IMR-90 (cell line): ENCODE measurements at regions not wholly inside any gene's neighbourhood (a gene's known extent, or its start where the extent isn't known, plus 50 kb on each side); places are given as distances from the start of the nearest gene placed in this dataset.

Source experiments
- ATAC-seq: fragments of 200-7000 bp; cut with Tn5 transposase; 2 replicates; pipeline ENCODE4 v1.9.1; 2020; ENCODE audit warnings: low read depth, mild to moderate bottlenecking, moderate library complexity
- BruUV-seq: library from RNA; stranded (reverse); fragments of 400-500 nt; replicated peaks from 2 replicates; lab custom pipeline; 2021; lab: Mats Ljungman, UMichigan
- CTCF ChIA-PET: fragments of 300-600 bp; formaldehyde crosslinking; extraction: SDS; loops from one replicate; lab custom pipeline; 2021; ENCODE audit warnings: antibody characterized with exemption; lab: Yijun Ruan, JAX
- POLR2A ChIA-PET: fragments of 300-600 bp; sonication (Branson Sonifier 250); formaldehyde crosslinking; loops from one replicate; lab custom pipeline; 2022; ENCODE audit warnings: antibody characterized with exemption; ENCODE audit not compliant: unreplicated experiment; lab: Charles Lee
- DNase-seq: peaks from one replicate; pipeline ENCODE4 v3.0.0; 2013
- H2AFZ ChIP-seq: replicated peaks from 2 replicates; pipeline ENCODE3; 2013; ENCODE audit warnings: low read length, mild to moderate bottlenecking; ENCODE audit not compliant: poor library complexity
- H2AK5ac ChIP-seq: 2 replicates; pipeline ENCODE4 v1.6.1; 2013; ENCODE audit warnings: low read depth, low read length, inconsistent platforms
- H2AK9ac ChIP-seq: replicated peaks from 2 replicates; pipeline ENCODE3; 2013; ENCODE audit warnings: mild to moderate bottlenecking, low read depth, low read length, moderate library complexity; ENCODE audit not compliant: poor library complexity
- H2BK120ac ChIP-seq: 2 replicates; pipeline ENCODE4 v1.6.1; 2013; ENCODE audit warnings: low read depth, low read length, inconsistent platforms
- H2BK15ac ChIP-seq: 3 replicates; pipeline ENCODE4 v1.6.1; 2013; ENCODE audit warnings: low read depth, low read length, inconsistent platforms
- H2BK20ac ChIP-seq: 2 replicates; pipeline ENCODE4 v1.6.1; 2013; ENCODE audit warnings: low read depth, mild to moderate bottlenecking, inconsistent platforms, low read length, moderate library complexity
- H2BK5ac ChIP-seq: 2 replicates; pipeline ENCODE4 v1.6.1; 2013; ENCODE audit warnings: mild to moderate bottlenecking, low read depth, low read length, inconsistent platforms; ENCODE audit not compliant: poor library complexity, severe bottlenecking
- H3K14ac ChIP-seq: replicated peaks from 2 replicates; pipeline ENCODE4 v1.6.1; 2013; ENCODE audit warnings: low read depth, low read length, inconsistent platforms
- H3K18ac ChIP-seq: 2 replicates; pipeline ENCODE4 v1.6.1; 2013; ENCODE audit warnings: low read depth, low read length, control low read depth
- H3K23ac ChIP-seq: 2 replicates; pipeline ENCODE4 v1.6.1; 2013; ENCODE audit warnings: low read depth, low read length, inconsistent platforms
- H3K27ac ChIP-seq: 2 replicates; pipeline ENCODE4 v1.5.1; 2013; ENCODE audit warnings: mild to moderate bottlenecking, control low read depth, low read length; ENCODE audit not compliant: insufficient read depth
- H3K27me3 ChIP-seq: 2 replicates; pipeline ENCODE4 v1.6.1; 2013; ENCODE audit warnings: low read length; ENCODE audit not compliant: control insufficient read depth, insufficient read depth
- H3K36me3 ChIP-seq: 2 replicates; pipeline ENCODE4 v1.6.1; 2013; ENCODE audit warnings: low read length, mixed read lengths; ENCODE audit not compliant: control insufficient read depth, insufficient read depth
- H3K4ac ChIP-seq: 2 replicates; pipeline ENCODE4 v1.6.1; 2013; ENCODE audit warnings: low read depth, low read length, inconsistent platforms
- H3K4me1 ChIP-seq: 2 replicates; pipeline ENCODE4 v1.6.1; 2013; ENCODE audit warnings: low read length, mixed read lengths; ENCODE audit not compliant: control insufficient read depth, insufficient read depth
- H3K4me2 ChIP-seq: 2 replicates; pipeline ENCODE4 v1.6.1; 2013; ENCODE audit warnings: low read depth, mild to moderate bottlenecking, control low read depth, low read length, moderate library complexity
- H3K4me3 ChIP-seq: 2 replicates; pipeline ENCODE4 v1.5.1; 2013; ENCODE audit warnings: low read depth, mild to moderate bottlenecking, control low read depth, low read length, moderate library complexity; ENCODE audit not compliant: insufficient read depth
- H3K56ac ChIP-seq: 2 replicates; pipeline ENCODE4 v1.6.1; 2013; ENCODE audit warnings: low read length, inconsistent platforms; ENCODE audit not compliant: insufficient read depth; ENCODE audit errors: extremely low read depth
- H3K79me1 ChIP-seq, 2 experiments: 2 replicates each; pipeline ENCODE4 v1.6.1; 2013; ENCODE audit warnings: low read length in 2 of 2, inconsistent platforms in 1 of 2, low read depth in 1 of 2
- H3K9ac ChIP-seq: 2 replicates; pipeline ENCODE4 v1.6.1; 2013; ENCODE audit warnings: low read depth, low read length, control low read depth
- H3K9me1 ChIP-seq: 2 replicates; pipeline ENCODE4 v1.6.1; 2013; ENCODE audit warnings: low read length, inconsistent platforms; ENCODE audit not compliant: insufficient read depth
- H3K9me3 ChIP-seq: 2 replicates; pipeline ENCODE4 v1.6.1; 2013; ENCODE audit warnings: low read length; ENCODE audit not compliant: control insufficient read depth, insufficient read depth
- H4K20me1 ChIP-seq: 2 replicates; pipeline ENCODE4 v1.6.1; 2013; ENCODE audit warnings: low read length, inconsistent platforms; ENCODE audit not compliant: insufficient read depth
- H4K5ac ChIP-seq: 2 replicates; pipeline ENCODE4 v1.6.1; 2013; ENCODE audit warnings: mild to moderate bottlenecking, low read depth, low read length, control low read depth
- H4K8ac ChIP-seq, 2 experiments: 2 replicates each; pipeline ENCODE4 v1.6.1; 2013; ENCODE audit warnings: low read depth in 2 of 2, low read length in 2 of 2, control low read depth in 1 of 2, inconsistent platforms in 1 of 2
- H4K91ac ChIP-seq: 2 replicates; pipeline ENCODE4 v1.6.1; 2013; ENCODE audit warnings: low read depth, low read length, inconsistent platforms; ENCODE audit not compliant: insufficient read depth
- BHLHE40 ChIP-seq: fragments of 150-350 bp; IDR thresholded peaks from 2 replicates; pipeline ENCODE4 v1.6.1; 2016; ENCODE audit warnings: mild to moderate bottlenecking, low read depth, low read length
- CEBPB ChIP-seq: IDR thresholded peaks from 2 replicates; pipeline ENCODE4 v1.6.1; 2012; ENCODE audit warnings: low read depth, low read length, improper control_type of control experiment
- CHD1 ChIP-seq: IDR thresholded peaks from 2 replicates; pipeline ENCODE4 v1.6.1; 2012; ENCODE audit warnings: low read depth, low read length, improper control_type of control experiment
- CTCF ChIP-seq: conservative IDR thresholded peaks from 2 replicates; pipeline ENCODE4 v1.5.1; 2012; ENCODE audit warnings: mild to moderate bottlenecking, low read depth, low read length, improper control_type of control experiment
- MAZ ChIP-seq: IDR thresholded peaks from 2 replicates; pipeline ENCODE4 v1.6.1; 2012; ENCODE audit warnings: low read depth, mild to moderate bottlenecking, low read length, improper control_type of control experiment, moderate library complexity, borderline replicate concordance
- MXI1 ChIP-seq: IDR thresholded peaks from 2 replicates; pipeline ENCODE4 v1.6.1; 2012; ENCODE audit warnings: low read depth, mild to moderate bottlenecking, low read length, moderate library complexity, borderline replicate concordance
- POLR2A ChIP-seq: IDR thresholded peaks from 2 replicates; pipeline ENCODE4 v1.6.1; 2012; ENCODE audit warnings: mild to moderate bottlenecking, low read depth, low read length
- RAD21 ChIP-seq: IDR thresholded peaks from 2 replicates; pipeline ENCODE4 v1.6.1; 2012; ENCODE audit warnings: low read length, improper control_type of control experiment
- RCOR1 ChIP-seq: IDR thresholded peaks from 2 replicates; pipeline ENCODE4 v1.6.1; 2012; ENCODE audit warnings: mild to moderate bottlenecking, low read length, improper control_type of control experiment; ENCODE audit not compliant: insufficient replicate concordance
- RFX5 ChIP-seq: IDR thresholded peaks from 2 replicates; pipeline ENCODE4 v1.8.0; 2012; ENCODE audit warnings: low read depth, mild to moderate bottlenecking, low read length, moderate library complexity
- SMC3 ChIP-seq: fragments of 150-350 bp; IDR thresholded peaks from 2 replicates; pipeline ENCODE4 v1.6.1; 2016; ENCODE audit warnings: low read depth, mild to moderate bottlenecking, antibody characterized with exemption, low read length, moderate library complexity
- WGBS, 2 experiments: methylation state at CpG; one replicate each; pipeline versions ENCODE4 v1.1.5 to v1.1.7; 2013; ENCODE audit warnings: missing lambda C conversion rate in 2 of 2; ENCODE audit not compliant: insufficient read length in 1 of 2; ENCODE audit errors: extremely low coverage in 2 of 2; 5-methylcytosine and 5-hydroxymethylcytosine counted together
- dilution Hi-C: fragments of 300-500 bp; cut with HindIII; formaldehyde crosslinking; loops from one replicate; pipeline ENCODE4 v1.14.3; 2018; ENCODE audit warnings: low sequenced_read_pairs; ENCODE audit not compliant: unreplicated experiment
- in situ Hi-C: fragments of 300-500 bp; cut with MboI; formaldehyde crosslinking; loops from 3 replicates; pipeline ENCODE4 v1.14.3; 2019; ENCODE audit warnings: low sequenced_read_pairs, inconsistent platforms, mixed read lengths
- intact Hi-C: fragments of 100-400 bp; cut with micrococcal nuclease; formaldehyde crosslinking; loops from 2 replicates; pipeline ENCODE4 v1.10.0; 2022

DNA sequence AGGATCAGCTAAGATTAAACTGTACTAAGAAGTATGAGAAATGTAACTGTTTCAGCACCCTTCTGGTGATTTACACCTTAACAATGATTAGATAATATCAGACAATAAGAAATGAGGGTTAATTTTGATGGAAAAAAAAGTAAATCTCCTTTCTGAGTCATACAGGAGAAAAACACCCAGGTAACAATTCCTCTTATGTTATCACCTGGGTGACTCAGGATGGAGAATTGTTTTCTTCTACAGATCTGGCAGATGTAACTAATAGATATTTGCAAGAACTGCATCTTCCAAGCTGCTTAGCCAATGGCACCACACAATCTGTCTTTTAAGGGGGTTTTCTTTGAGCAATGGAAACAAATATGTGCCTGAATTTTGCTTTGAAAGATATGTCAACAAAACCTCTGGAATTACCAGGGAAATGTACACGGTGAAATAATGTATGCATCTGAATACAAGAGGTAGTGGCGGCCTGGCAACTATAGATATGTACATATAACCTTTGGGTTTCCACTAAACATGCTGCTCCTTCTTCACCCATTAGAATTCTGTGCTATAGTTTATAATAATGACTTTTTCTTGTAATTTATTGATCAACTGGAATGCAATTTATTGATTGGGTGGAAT is 407.9 kb downstream of the CPS1 start:
- ChIA-PET POLR2A (no interaction called here), CTCF (no interaction called here)
- no TSS peak for BruUV-seq
- Histone ChIP-seq H2BK5ac (no peak overlapping the region), H2BK20ac (no peak overlapping the region), H3K18ac (no peak overlapping the region), H3K4ac (no peak overlapping the region), H3K4me2 (no peak overlapping the region), H3K9me3 (0 out of 2 replicates have a peak, but pooled peaks cover 2% of the 10 kb centered on the region), H3K56ac (no peak overlapping the region), H4K20me1 (no peaks in the 10 kb centered on the region), H3K79me1 (no peaks in the 10 kb centered on the region), H2BK15ac (no peak overlapping the region), H2BK120ac (no peak overlapping the region), H3K36me3 (no peaks in the 10 kb centered on the region), H3K9ac (no peak overlapping the region), H3K4me1 (no peaks in the 10 kb centered on the region), H3K14ac (no peak overlapping the region), H2AFZ (no peak overlapping the region), H4K8ac (no peak overlapping the region), H3K27me3 (no peaks in the 10 kb centered on the region), H4K91ac (no peak overlapping the region), H2AK5ac (no peak overlapping the region), H3K4me3 (no peak overlapping the region), H2AK9ac (no peak overlapping the region), H4K5ac (no peak overlapping the region), H3K27ac (no peak overlapping the region), H3K9me1 (no peaks in the 10 kb centered on the region), H3K23ac (no peak overlapping the region)
- in situ Hi-C loops: no loop called here
- ATAC-seq (no peak), DNase-seq (no peak)
- TF ChIP-seq CTCF (no peak), BHLHE40 (no peak), RCOR1 (no peak), POLR2A (no peak), CEBPB (no peak), SMC3 (no peak), CHD1 (no peak), RFX5 (no peak), RAD21 (no peak), MXI1 (no peak), MAZ (no peak)
- dilution Hi-C loops: no loop called here
- WGBS, 2 experiments: no CpG with 5 or more reads among the region's 2 CpGs
- intact Hi-C loops: no loop called here
